Activated CD4-positive, alpha-beta T cell treated with anti-CD3 and anti-CD28 coated beads for 36 hours (primary cell): ENCODE measurements at regions not wholly inside any gene's neighbourhood (a gene's known extent, or its start where the extent isn't known, plus 50 kb on each side); places are given as distances from the start of the nearest gene placed in this dataset.

Source experiments
- ATAC-seq: fragments of 200-7000 bp; cut with Tn5 transposase; one replicate; pipeline ENCODE4 v1.10.0; 2021; ENCODE audit warnings: mild to moderate bottlenecking, moderate library complexity
- CTCF ChIA-PET: fragments of 350-600 bp; sonication (Branson Sonifier 250); formaldehyde crosslinking; loops from one replicate; lab custom pipeline; 2021; ENCODE audit warnings: antibody characterized with exemption; lab: Charles Lee
- POLR2A ChIA-PET: fragments of 350-600 bp; sonication (Branson Sonifier 250); formaldehyde crosslinking; loops from one replicate; lab custom pipeline; 2021; ENCODE audit warnings: antibody characterized with exemption, inconsistent platforms; lab: Charles Lee
- DNase-seq: peaks from one replicate; pipeline ENCODE4 v3.0.0-alpha.2; 2020
- H3K27ac Mint-ChIP-seq: one replicate; pipeline ENCODE4 v1.8.0; 2021; ENCODE audit warnings: mixed read lengths
- H3K27me3 Mint-ChIP-seq: one replicate; pipeline ENCODE4 v1.8.0; 2021; ENCODE audit warnings: mixed read lengths
- H3K36me3 Mint-ChIP-seq: one replicate; pipeline ENCODE4 v1.8.0; 2021; ENCODE audit warnings: low read depth, mixed read lengths
- H3K4me1 Mint-ChIP-seq: one replicate; pipeline ENCODE4 v1.8.0; 2021; ENCODE audit warnings: mixed read lengths
- H3K4me3 Mint-ChIP-seq: one replicate; pipeline ENCODE4 v1.8.0; 2021; ENCODE audit warnings: mild to moderate bottlenecking, moderate library complexity, mixed read lengths
- H3K9me3 Mint-ChIP-seq: one replicate; pipeline ENCODE4 v1.8.0; 2021; ENCODE audit warnings: low read depth, mixed read lengths
- intact Hi-C, 2 experiments: fragments of 100-400 bp; cut with DNase I in 1 of 2; cut with micrococcal nuclease in 1 of 2; formaldehyde crosslinking; loops; one replicate each; pipeline versions ENCODE4 v1.14.2 to v1.15.1; 2022 to 2024; cut with DNase I, micrococcal nuclease

DNA sequence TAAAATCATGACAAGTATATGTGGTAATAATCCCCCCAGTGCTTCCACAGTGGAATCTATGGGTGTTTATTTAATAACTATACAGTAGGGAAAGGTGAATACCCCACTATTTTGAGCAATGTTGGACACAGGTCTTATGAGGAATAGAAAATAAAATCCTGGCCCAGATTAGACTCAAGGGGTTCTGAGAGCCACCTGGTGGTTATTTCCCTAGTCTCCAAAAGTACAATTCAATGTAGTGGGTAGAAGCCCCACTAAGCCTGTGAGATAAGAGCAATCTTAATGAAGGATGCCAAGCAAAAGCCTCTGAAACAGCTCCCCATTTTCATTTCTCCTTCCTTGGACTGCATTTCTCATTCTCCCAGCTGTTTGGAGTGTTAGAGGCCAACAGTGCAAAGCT lies 328.2 kb upstream of the NR3C2 start:
- ChIA-PET POLR2A (no interaction called here), CTCF (no interaction called here)
- intact Hi-C loops: no loop called here
- H3K27me3 Mint-ChIP-seq: no peaks in the 10 kb centered on the region
- H3K36me3 Mint-ChIP-seq: no peaks in the 10 kb centered on the region
- no peaks in the 10 kb centered on the region for H3K4me1 Mint-ChIP-seq
- H3K4me3 Mint-ChIP-seq: no peak overlapping the region
- ATAC-seq (no peak), DNase-seq (no peak)
- no peak overlapping the region for H3K27ac Mint-ChIP-seq
- no peaks in the 10 kb centered on the region for H3K9me3 Mint-ChIP-seq

DNA sequence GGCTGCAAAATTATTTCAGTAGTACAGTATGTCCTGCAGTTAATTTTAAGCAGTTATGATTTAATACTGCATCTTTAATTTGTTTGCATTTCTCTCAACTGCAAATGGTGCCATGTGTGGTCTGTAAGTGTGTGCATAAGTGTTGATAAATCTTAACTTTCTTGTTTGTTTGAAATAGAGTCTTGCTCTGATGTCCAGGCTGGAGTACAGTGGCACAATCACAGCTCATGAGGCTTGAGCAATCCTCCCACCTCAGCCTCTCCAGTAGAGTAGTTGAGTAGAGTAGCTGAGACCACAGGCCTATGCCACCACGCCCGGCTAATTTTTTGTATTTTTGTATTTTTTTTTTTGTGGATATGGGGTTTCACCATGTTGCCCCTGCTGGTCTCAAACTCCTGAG lies 322.5 kb upstream of the NR3C2 start:
- no peaks in the 10 kb centered on the region for H3K4me1 Mint-ChIP-seq
- ATAC-seq: no peak
- H3K27ac Mint-ChIP-seq: no peak overlapping the region
- intact Hi-C loops: no loop called here
- ChIA-PET POLR2A (no interaction called here), CTCF (no interaction called here)
- peaks cover 3% of the 10 kb centered on the region for H3K27me3 Mint-ChIP-seq
- H3K9me3 Mint-ChIP-seq: peaks cover 12% of the 10 kb centered on the region
- no peaks in the 10 kb centered on the region for H3K36me3 Mint-ChIP-seq
- H3K4me3 Mint-ChIP-seq: no peak overlapping the region
- DNase-seq: no peak

DNA sequence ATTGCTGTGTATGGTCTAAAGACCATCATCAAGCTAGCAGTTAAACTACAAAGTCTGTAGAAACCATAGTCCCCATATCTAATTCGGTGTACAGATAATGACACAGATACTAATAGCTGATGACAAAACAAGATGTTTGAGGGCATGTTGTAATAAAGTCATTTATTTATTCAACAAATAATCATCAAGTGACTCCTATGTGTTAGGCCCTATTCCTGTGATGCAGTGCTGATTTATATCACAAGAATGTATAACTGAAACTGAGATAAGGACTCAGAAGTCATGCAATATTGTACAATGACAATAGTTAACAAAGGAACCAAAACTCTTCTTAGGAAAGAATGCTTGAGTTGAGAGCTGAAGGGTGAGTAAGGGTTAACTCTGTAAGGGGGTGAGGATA lies 315.0 kb upstream of the NR3C2 start:
- peaks cover 17% of the 10 kb centered on the region for H3K9me3 Mint-ChIP-seq
- H3K4me3 Mint-ChIP-seq: no peak overlapping the region
- H3K4me1 Mint-ChIP-seq: no peaks in the 10 kb centered on the region
- no peak for DNase-seq
- no peak overlapping the region for H3K27ac Mint-ChIP-seq
- H3K36me3 Mint-ChIP-seq: no peaks in the 10 kb centered on the region
- no peaks in the 10 kb centered on the region for H3K27me3 Mint-ChIP-seq
- POLR2A ChIA-PET: no interaction called here
- no peak for ATAC-seq
- CTCF ChIA-PET: no interaction called here
- intact Hi-C loops: no loop called here

DNA sequence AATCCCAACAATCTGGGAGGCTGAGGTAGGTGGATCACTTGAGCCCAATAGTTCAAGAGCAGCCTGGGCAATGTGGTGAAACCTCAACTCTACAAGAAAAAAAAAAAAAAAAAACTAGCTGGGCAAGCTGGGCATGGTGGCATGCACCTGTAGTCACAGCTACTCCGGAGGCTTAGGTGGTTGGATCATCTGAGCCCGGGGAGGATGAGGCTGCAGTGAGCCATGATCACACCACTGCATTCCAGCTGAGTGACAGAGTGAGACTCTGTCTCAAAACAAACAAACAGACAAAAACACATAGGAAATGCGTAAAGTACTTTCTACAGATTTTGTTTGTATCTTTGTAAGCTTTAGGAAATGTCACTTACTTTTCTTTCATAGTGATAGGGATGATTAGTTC lies 307.2 kb upstream of the NR3C2 start:
- Mint-ChIP-seq H3K36me3 (no peaks in the 10 kb centered on the region), H3K27ac (no peak overlapping the region), H3K4me1 (no peaks in the 10 kb centered on the region), H3K4me3 (no peak overlapping the region), H3K27me3 (peaks cover 9% of the 10 kb centered on the region), H3K9me3 (no peaks in the 10 kb centered on the region)
- intact Hi-C loops: no loop called here
- ChIA-PET POLR2A (no interaction called here), CTCF (no interaction called here)
- ATAC-seq (no peak), DNase-seq (no peak)

DNA sequence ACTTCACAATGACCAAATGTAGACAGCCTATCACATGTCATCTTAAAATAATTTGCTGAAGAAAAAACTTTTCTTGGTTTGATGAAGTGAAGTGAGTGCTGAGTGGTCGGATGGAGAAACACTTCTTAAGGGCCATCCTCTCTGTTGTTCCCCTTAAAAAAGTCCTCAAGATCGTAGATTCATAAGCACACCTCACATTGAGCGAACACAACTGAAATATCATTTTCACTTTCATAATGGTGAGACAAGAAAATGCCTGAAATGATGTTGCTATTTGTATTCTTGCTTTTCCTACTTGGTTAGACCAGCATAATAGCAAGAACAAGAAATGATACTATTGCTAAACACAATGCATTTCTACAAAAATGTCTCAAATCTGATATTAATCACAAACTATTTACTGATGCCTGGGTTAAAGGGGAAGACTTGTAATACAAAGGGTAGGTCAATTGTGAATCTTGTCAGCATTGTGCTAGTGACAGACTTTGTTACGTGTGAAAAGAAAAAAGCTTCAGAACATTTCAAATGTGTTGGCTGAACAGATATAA lies 305.6 kb upstream of the NR3C2 start:
- intact Hi-C loops: no loop called here

GRCh38 chr4:148740701-148741100 lies 298.5 kb upstream of the NR3C2 start:
- Mint-ChIP-seq H3K9me3 (peaks cover 4% of the 10 kb centered on the region), H3K4me3 (no peak overlapping the region), H3K4me1 (no peaks in the 10 kb centered on the region), H3K36me3 (no peaks in the 10 kb centered on the region), H3K27me3 (peaks cover 2% of the 10 kb centered on the region), H3K27ac (no peak overlapping the region)
- intact Hi-C loops: no loop called here
- ATAC-seq: no peak
- ChIA-PET CTCF (no interaction called here), POLR2A (no interaction called here)
- DNase-seq: no peak

More for the DNA sequence above, 305.6 kb upstream of the NR3C2 start:
- no peak overlapping the region for H3K4me3 Mint-ChIP-seq
- no peak overlapping the region for H3K27ac Mint-ChIP-seq
- no peaks in the 10 kb centered on the region for H3K9me3 Mint-ChIP-seq
- H3K36me3 Mint-ChIP-seq: no peaks in the 10 kb centered on the region
- H3K4me1 Mint-ChIP-seq: no peaks in the 10 kb centered on the region
- peak; percentile 39 for ATAC-seq
- DNase-seq: no peak
- POLR2A ChIA-PET: no interaction called here
- H3K27me3 Mint-ChIP-seq: peaks cover 9% of the 10 kb centered on the region
- CTCF ChIA-PET: no interaction called here

GRCh38 chr4:148737061-148737770 lies 295.0 kb upstream of the NR3C2 start:
- Mint-ChIP-seq H3K36me3 (no peaks in the 10 kb centered on the region), H3K27ac (no peak overlapping the region), H3K27me3 (peaks cover 2% of the 10 kb centered on the region), H3K4me3 (no peak overlapping the region), H3K9me3 (peaks cover 4% of the 10 kb centered on the region), H3K4me1 (no peaks in the 10 kb centered on the region)
- CTCF ChIA-PET: interaction anchor here (0.7 kb wide), 1 partner anchor 65 kb away, joined by 3 read pairs; no protein-coding TSS in a partner anchor
- POLR2A ChIA-PET: no interaction called here
- no peak for DNase-seq
- intact Hi-C loops: loop anchor here in 1 of 2 experiments (5.0 to 10.0 kb wide), 2 partner anchors 295 to 682 kb away; partner anchors contain the start of gene NR3C2
- no peak for ATAC-seq

DNA sequence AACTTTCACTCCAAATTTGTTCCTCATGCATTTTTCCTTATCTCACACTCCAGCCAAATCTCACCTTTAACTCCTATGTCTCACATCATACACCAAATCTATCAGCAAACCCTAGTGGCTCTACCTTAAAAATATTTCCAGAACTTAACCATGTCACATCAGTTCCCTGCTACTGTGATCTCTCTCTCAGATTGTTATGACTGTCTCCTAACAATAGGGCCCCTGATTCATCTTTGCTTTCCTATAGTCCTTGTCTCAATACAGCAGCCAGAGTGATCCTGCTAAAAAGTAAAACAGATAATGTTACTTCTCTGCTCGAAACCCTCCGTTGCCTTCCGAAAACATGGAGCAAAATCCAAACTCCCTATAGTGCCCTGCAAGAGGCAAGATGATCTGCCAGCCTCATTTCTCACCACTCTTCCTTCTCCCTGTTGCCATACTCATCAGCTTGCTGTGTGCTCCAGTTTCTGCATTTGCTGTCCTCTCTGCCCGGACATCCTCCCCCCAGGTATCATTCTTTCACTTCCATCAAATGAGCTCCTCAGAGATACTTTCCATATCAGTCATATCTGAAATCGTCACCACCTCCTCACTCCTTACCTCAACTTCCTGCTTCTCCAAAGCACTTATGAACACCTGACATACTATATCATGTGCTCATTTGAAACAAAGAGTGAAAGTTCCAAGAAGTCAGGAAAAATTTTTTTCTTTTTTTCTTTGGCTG lies 293.4 kb upstream of the NR3C2 start:
- peak; percentile 42 for DNase-seq
- Mint-ChIP-seq H3K9me3 (peaks cover 4% of the 10 kb centered on the region), H3K4me3 (no peak overlapping the region), H3K36me3 (no peaks in the 10 kb centered on the region), H3K4me1 (no peaks in the 10 kb centered on the region), H3K27ac (no peak overlapping the region), H3K27me3 (peaks cover 6% of the 10 kb centered on the region)
- CTCF ChIA-PET: interaction anchor here (0.7 kb wide), 1 partner anchor 646 kb away, joined by 4 read pairs; no protein-coding TSS in a partner anchor
- ATAC-seq: peak; percentile 94
- POLR2A ChIA-PET: no interaction called here
- intact Hi-C loops: loop anchor here in 1 of 2 experiments (5.0 to 10.0 kb wide), 2 partner anchors 293 to 681 kb away; partner anchors contain the start of gene NR3C2

- peaks cover 16% of the 10 kb centered on the region for H3K27me3 Mint-ChIP-seq
- CTCF ChIA-PET: no interaction called here
- intact Hi-C loops: loop anchor here in 1 of 2 experiments (10.0 kb wide), 1 partner anchor 676 kb away; no protein-coding TSS in a partner anchor
- no peak overlapping the region for H3K4me3 Mint-ChIP-seq
- no peaks in the 10 kb centered on the region for H3K36me3 Mint-ChIP-seq
- H3K27ac Mint-ChIP-seq: no peak overlapping the region
- DNase-seq (no peak), ATAC-seq (no peak)
- H3K4me1 Mint-ChIP-seq: no peaks in the 10 kb centered on the region
- POLR2A ChIA-PET: interaction anchor here (0.7 kb wide), 1 partner anchor 21 kb away, joined by 3 read pairs; no protein-coding TSS in a partner anchor
- no peaks in the 10 kb centered on the region for H3K9me3 Mint-ChIP-seq
These were observed 288.6 kb upstream of the NR3C2 start for GRCh38 chr4:148730766-148731165.

- POLR2A ChIA-PET: interaction anchor here (0.7 kb wide), 1 partner anchor 21 kb away, joined by 3 read pairs; no protein-coding TSS in a partner anchor
- CTCF ChIA-PET: no interaction called here
- H3K4me3 Mint-ChIP-seq: no peak overlapping the region
- H3K4me1 Mint-ChIP-seq: no peaks in the 10 kb centered on the region
- no peaks in the 10 kb centered on the region for H3K9me3 Mint-ChIP-seq
- H3K36me3 Mint-ChIP-seq: no peaks in the 10 kb centered on the region
- DNase-seq (no peak), ATAC-seq (no peak)
- intact Hi-C loops: loop anchor here in 1 of 2 experiments (10.0 kb wide), 1 partner anchor 675 kb away; no protein-coding TSS in a partner anchor
- peaks cover 16% of the 10 kb centered on the region for H3K27me3 Mint-ChIP-seq
- H3K27ac Mint-ChIP-seq: no peak overlapping the region
These were observed 287.9 kb upstream of the NR3C2 start for GRCh38 chr4:148730082-148730640.

DNA sequence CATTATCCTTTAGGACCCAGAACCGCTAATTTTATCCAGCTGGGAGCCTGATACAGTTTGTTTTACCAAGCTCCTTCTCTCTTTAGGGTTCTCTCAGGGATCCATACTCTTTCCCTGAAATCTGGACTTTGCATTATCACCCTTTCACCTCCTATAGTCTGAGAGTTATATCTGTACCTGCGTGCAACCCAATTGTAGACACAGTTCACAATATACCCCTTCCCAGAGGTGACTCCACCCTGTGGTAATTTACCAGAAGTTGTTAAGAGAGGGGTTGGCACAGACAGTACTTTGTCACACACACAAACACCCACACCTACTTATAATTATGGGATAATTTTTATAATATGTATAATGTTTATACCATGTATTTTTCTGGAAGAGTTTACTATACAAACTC lies 275.8 kb upstream of the NR3C2 start:
- H3K27me3 Mint-ChIP-seq: no peaks in the 10 kb centered on the region
- H3K27ac Mint-ChIP-seq: no peak overlapping the region
- ChIA-PET POLR2A (no interaction called here), CTCF (interaction anchor here (0.6 kb wide), 1 partner anchor 186 kb away, joined by 4 read pairs; no protein-coding TSS in a partner anchor)
- no peaks in the 10 kb centered on the region for H3K36me3 Mint-ChIP-seq
- ATAC-seq (no peak), DNase-seq (no peak)
- no peak overlapping the region for H3K4me3 Mint-ChIP-seq
- H3K9me3 Mint-ChIP-seq: peaks cover 11% of the 10 kb centered on the region
- intact Hi-C loops: no loop called here
- H3K4me1 Mint-ChIP-seq: no peaks in the 10 kb centered on the region
